ENCODE measurements at regions not wholly inside any gene's neighbourhood (a gene's known extent, or its start where the extent isn't known, plus 50 kb on each side); places are given as distances from the start of the nearest gene placed in this dataset. TPM values are rescaled to one million over a fixed set of nuclear protein-coding genes. Genes with fewer than 3 reads are reported as not detected.

GRCh38 chrX:138411048-138411447, 300.5 kb downstream of the FGF13 start:
- TF ChIP-seq POLR2A (IDR thresholded peaks at IDR 0.05) (no peak), CTCF (IDR thresholded peaks at IDR 0.05) (no peak)
- ATAC-seq: no peak
- no peaks in the 10 kb centered on the region for H3K27me3 ChIP-seq
- no peak overlapping the region for H3K27ac ChIP-seq
- no peaks in the 10 kb centered on the region for H3K4me1 ChIP-seq
- intact Hi-C loops (cut with DNase I): no loop called here
- no peak for DNase-seq
- H3K4me3 ChIP-seq: no peak overlapping the region
- H3K9me3 ChIP-seq: no peaks in the 10 kb centered on the region
- WGBS, 2 donors: 21% methylated on average over 2 of the region's 2 CpGs; no CpG with 5 or more reads in 1 of the 2 donors
- H3K36me3 ChIP-seq (replicated peaks in 1 of 2; ENCODE audit: insufficient read depth in 1 of 2, low read depth in 2 of 2): no peaks in the 10 kb centered on the region

Small RNA genes lying in the stretch of these regions (small RNA-seq; reads per million reads assigned to genes)
- not detected for gene RN7SKP31
- gene RNU6-985P: not detected
